Liver (tissue), 8 donors: ENCODE measurements at regions not wholly inside any gene's neighbourhood (a gene's known extent, or its start where the extent isn't known, plus 50 kb on each side); places are given as distances from the start of the nearest gene placed in this dataset.

Source experiments
- DNase-seq: peaks from one replicate; pipeline ENCODE4 v3.0.0-alpha.2; 2017; ENCODE audit warnings: low spot score
- H3K27ac ChIP-seq, 2 donors: one replicate each; pipeline ENCODE4 v1.7.0; 2013; ENCODE audit warnings: inconsistent platforms in 2 of 2, low read length in 2 of 2, control low read depth in 1 of 2, low read depth in 1 of 2, mild to moderate bottlenecking in 1 of 2
- H3K27me3 ChIP-seq, 4 donors: one replicate each; pipeline versions ENCODE4 v1.6.1 to v1.7.0; 2013; ENCODE audit warnings: low read length in 3 of 4, inconsistent platforms in 1 of 4, mild to moderate bottlenecking in 1 of 4, moderate library complexity in 1 of 4; ENCODE audit not compliant: control insufficient read depth in 4 of 4, insufficient read depth in 4 of 4
- H3K36me3 ChIP-seq, 4 donors: one replicate each; pipeline versions ENCODE4 v1.6.1 to v1.7.0; 2013; ENCODE audit warnings: low read length in 3 of 4, mild to moderate bottlenecking in 3 of 4, low read depth in 1 of 4, moderate library complexity in 1 of 4; ENCODE audit not compliant: control insufficient read depth in 4 of 4, insufficient read depth in 3 of 4
- H3K4me1 ChIP-seq, 4 donors: one replicate each; pipeline versions ENCODE4 v1.6.1 to v1.7.0; 2013; ENCODE audit warnings: low read length in 3 of 4, mild to moderate bottlenecking in 3 of 4, moderate library complexity in 1 of 4; ENCODE audit not compliant: control insufficient read depth in 4 of 4, insufficient read depth in 4 of 4
- H3K4me3 ChIP-seq, 3 donors: one replicate each; pipeline versions ENCODE4 v1.6.1 to v1.7.0; 2013; ENCODE audit warnings: low read length in 3 of 3, control low read depth in 1 of 3, low read depth in 1 of 3, mild to moderate bottlenecking in 1 of 3
- H3K9ac ChIP-seq, 2 donors: one replicate each; pipeline ENCODE4 v1.7.0; 2013; ENCODE audit warnings: low read length in 2 of 2, mild to moderate bottlenecking in 2 of 2, moderate library complexity in 2 of 2, control low read depth in 1 of 2, low read depth in 1 of 2
- H3K9me3 ChIP-seq, 4 donors: one replicate each; pipeline versions ENCODE4 v1.6.1 to v1.7.0; 2013; ENCODE audit warnings: low read length in 3 of 4; ENCODE audit not compliant: control insufficient read depth in 4 of 4
- ATF3 ChIP-seq: IDR thresholded peaks from 2 replicates; pipeline ENCODE4 v1.6.1; 2016; ENCODE audit warnings: antibody characterized with exemption
- CTCF ChIP-seq: fragments of 150-350 bp; IDR thresholded peaks from 2 replicates; pipeline ENCODE4 v1.5.1; 2017; ENCODE audit warnings: improper control_type of control experiment, low read depth, low read length; ENCODE audit not compliant: missing input control
- EGR1 ChIP-seq, 2 donors: IDR thresholded peaks; 2 replicates each; pipeline ENCODE4 v1.6.1; 2016 to 2018; ENCODE audit warnings: antibody characterized with exemption in 2 of 2, low read depth in 2 of 2
- FOXA1 ChIP-seq: IDR thresholded peaks from 2 replicates; pipeline ENCODE4 v1.6.1; 2016; ENCODE audit warnings: antibody characterized with exemption
- FOXA2 ChIP-seq: IDR thresholded peaks from 2 replicates; pipeline ENCODE4 v1.6.1; 2016; ENCODE audit warnings: antibody characterized with exemption
- GABPA ChIP-seq, 2 donors: IDR thresholded peaks in 1 of 2; conservative IDR thresholded peaks in 1 of 2; 2 replicates each; pipeline ENCODE4 v1.6.1; 2016; ENCODE audit warnings: antibody characterized with exemption in 2 of 2, mild to moderate bottlenecking in 1 of 2, moderate library complexity in 1 of 2
- HNF4A ChIP-seq, 2 donors: conservative IDR thresholded peaks; 2 replicates each; pipeline ENCODE4 v1.6.1; 2016; ENCODE audit warnings: antibody characterized with exemption in 2 of 2, mild to moderate bottlenecking in 2 of 2
- HNF4G ChIP-seq: IDR thresholded peaks from 2 replicates; pipeline ENCODE4 v1.6.1; 2016; ENCODE audit warnings: antibody characterized with exemption
- JUND ChIP-seq, 2 donors: IDR thresholded peaks; 2 replicates each; pipeline ENCODE4 v1.6.1; 2016; ENCODE audit warnings: antibody characterized with exemption in 2 of 2
- MAX ChIP-seq: IDR thresholded peaks from 2 replicates; pipeline ENCODE4 v1.6.1; 2016; ENCODE audit warnings: antibody characterized with exemption
- NR2F2 ChIP-seq: IDR thresholded peaks from 2 replicates; pipeline ENCODE4 v1.6.1; 2016; ENCODE audit warnings: antibody characterized with exemption
- RAD21 ChIP-seq, 2 donors: IDR thresholded peaks; 2 replicates each; pipeline ENCODE4 v1.6.1; 2016; ENCODE audit warnings: antibody characterized with exemption in 2 of 2, mild to moderate bottlenecking in 2 of 2
- REST ChIP-seq: IDR thresholded peaks from 2 replicates; pipeline ENCODE4 v1.6.1; 2016; ENCODE audit warnings: antibody characterized with exemption, mild to moderate bottlenecking
- RXRA ChIP-seq, 2 donors: IDR thresholded peaks; 2 replicates each; pipeline ENCODE4 v1.6.1; 2017 to 2018; ENCODE audit warnings: antibody characterized with exemption in 2 of 2, mild to moderate bottlenecking in 1 of 2
- SP1 ChIP-seq: IDR thresholded peaks from 2 replicates; pipeline ENCODE4 v1.6.1; 2018; ENCODE audit warnings: antibody characterized with exemption, mild to moderate bottlenecking
- TAF1 ChIP-seq: conservative IDR thresholded peaks from 2 replicates; pipeline ENCODE4 v1.6.1; 2016; ENCODE audit warnings: antibody characterized with exemption, mild to moderate bottlenecking
- YY1 ChIP-seq: IDR thresholded peaks from 2 replicates; pipeline ENCODE4 v1.6.1; 2016; ENCODE audit warnings: antibody characterized with exemption, mild to moderate bottlenecking
- ZBTB33 ChIP-seq: IDR thresholded peaks from 2 replicates; pipeline ENCODE4 v1.6.1; 2016; ENCODE audit warnings: antibody characterized with exemption
- WGBS: extraction: QIAGEN DNeasy Blood & Tissue Kit; methylation state at CpG from one replicate; pipeline ENCODE4 v1.1.7; 2013; 5-methylcytosine and 5-hydroxymethylcytosine counted together
- donor health status: healthy.
- donor health status: healthy.
- donor health status: healthy.
- donor health status: healthy.
- donor health status: healthy.

- H3K36me3 ChIP-seq, result no peaks in the 10 kb centered on the region
- no peaks in the 10 kb centered on the region for H3K9me3 ChIP-seq
- TF ChIP-seq JUND (IDR thresholded peaks at IDR 0.05) (no peak), REST (no peak), SP1 (no peak), RXRA (IDR thresholded peaks at IDR 0.05) (no peak), ZBTB33 (no peak), CTCF (no peak), HNF4G (no peak), TAF1 (no peak), GABPA (IDR thresholded peaks at IDR 0.05 in 1 of 2, conservative IDR thresholded peaks at IDR 0.05 in 1 of 2) (no peak), FOXA2 (no peak), EGR1 (IDR thresholded peaks at IDR 0.05; ENCODE audit: low read depth in 2 of 2) (no peak), RAD21 (IDR thresholded peaks at IDR 0.05) (no peak), NR2F2 (no peak), MAX (no peak), FOXA1 (no peak)
- H3K4me3 ChIP-seq, result no peak overlapping the region
- 30% methylated on average over 3 of the region's 3 CpGs for WGBS
- no peaks in the 10 kb centered on the region for H3K4me1 ChIP-seq
- H3K27ac ChIP-seq, result no peak overlapping the region
- peaks cover 0 to 3% (median 0%) of the 10 kb centered on the region in 4 donors for H3K27me3 ChIP-seq
- H3K9ac ChIP-seq, result no peak overlapping the region
- DNase-seq, result no peak
Observed at GRCh38 chr4:17188125-17188524, 289.7 kb upstream of the LDB2 start.

GRCh38 chr4:17187003-17187402 lies 288.6 kb upstream of the LDB2 start:
- no peak for DNase-seq
- WGBS, result 85% methylated on average over 5 of the region's 5 CpGs
- Histone ChIP-seq H3K36me3 (no peaks in the 10 kb centered on the region), H3K9ac (no peak overlapping the region), H3K27ac (no peak overlapping the region), H3K4me1 (no peaks in the 10 kb centered on the region), H3K27me3 (peaks cover 0 to 3% (median 0%) of the 10 kb centered on the region in 4 donors), H3K9me3 (no peaks in the 10 kb centered on the region), H3K4me3 (no peak overlapping the region)
- TF ChIP-seq TAF1, result no peak
- TF ChIP-seq MAX, result no peak
- no peak for TF ChIP-seq SP1
- no peak for TF ChIP-seq JUND (IDR thresholded peaks at IDR 0.05)
- TF ChIP-seq HNF4A (conservative IDR thresholded peaks at IDR 0.05), result no peak
- TF ChIP-seq REST, result no peak
- TF ChIP-seq YY1, result no peak
- no peak for TF ChIP-seq RXRA (IDR thresholded peaks at IDR 0.05)
- TF ChIP-seq RAD21 (IDR thresholded peaks at IDR 0.05), result no peak
- no peak for TF ChIP-seq GABPA (IDR thresholded peaks at IDR 0.05 in 1 of 2, conservative IDR thresholded peaks at IDR 0.05 in 1 of 2)
- TF ChIP-seq ZBTB33, result no peak
- TF ChIP-seq ATF3, result no peak
- no peak for TF ChIP-seq HNF4G
